ENCODE measurements at regions not wholly inside any gene's neighbourhood (a gene's known extent, or its start where the extent isn't known, plus 50 kb on each side); places are given as distances from the start of the nearest gene placed in this dataset.

DNA sequence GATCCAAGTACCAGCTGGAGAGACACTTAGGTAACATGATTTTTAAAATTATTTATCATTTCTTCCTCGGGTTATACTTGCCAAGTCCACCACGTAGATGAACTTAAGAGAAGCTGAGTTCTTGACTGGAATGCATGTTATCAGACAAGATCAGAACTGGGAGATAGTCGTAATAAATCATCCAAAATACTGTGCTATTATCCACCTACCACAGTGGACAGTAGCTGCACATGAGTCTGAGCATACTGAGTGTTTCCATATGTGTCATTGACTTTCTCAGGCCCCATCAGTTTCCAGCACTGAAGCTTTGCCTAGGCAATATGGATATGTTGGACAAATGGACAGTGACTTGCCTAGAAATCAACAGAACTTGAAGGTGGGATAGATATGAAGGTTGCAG is 77.9 kb upstream of the RRP15 start:
- in situ Hi-C loops (cut with HindIII; ENCODE audit: low pct_unique_long_range_greater_than_20kb, low sequenced_read_pairs) = no loop called here
- no peak for DNase-seq (ENCODE audit: low read depth)

DNA sequence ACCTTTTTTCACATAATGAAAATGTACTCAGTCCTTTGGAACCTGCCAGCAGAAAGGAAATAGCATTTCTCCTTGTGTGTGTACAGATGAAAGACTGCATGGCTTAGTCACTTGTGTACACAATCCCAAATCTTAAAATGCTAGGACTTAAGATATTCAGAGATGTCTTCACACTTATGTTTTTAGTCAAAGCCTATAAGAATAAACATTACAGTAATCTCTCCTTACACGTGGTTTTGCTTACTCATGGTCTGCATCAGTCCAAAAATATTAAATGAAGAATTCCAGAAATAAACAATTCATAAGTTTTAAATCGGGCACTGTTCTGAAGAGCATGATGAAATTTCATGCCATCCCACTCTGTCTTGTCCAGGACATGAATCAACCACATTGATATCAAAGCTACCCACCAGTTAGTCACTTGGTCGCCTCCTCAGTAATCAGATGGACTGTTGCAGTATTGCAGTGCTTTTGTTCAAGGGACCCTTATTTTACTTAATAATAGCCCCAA is 75.7 kb upstream of the RRP15 start:
- in situ Hi-C loops (cut with HindIII; ENCODE audit: low pct_unique_long_range_greater_than_20kb, low sequenced_read_pairs) = no loop called here
- no peak for DNase-seq (ENCODE audit: low read depth)

- in situ Hi-C loops (cut with HindIII; ENCODE audit: low pct_unique_long_range_greater_than_20kb, low sequenced_read_pairs) = no loop called here
- DNase-seq (ENCODE audit: low read depth) = no peak
Measured at GRCh38 chr1:218211241-218211640, 73.9 kb upstream of the RRP15 start.

DNA sequence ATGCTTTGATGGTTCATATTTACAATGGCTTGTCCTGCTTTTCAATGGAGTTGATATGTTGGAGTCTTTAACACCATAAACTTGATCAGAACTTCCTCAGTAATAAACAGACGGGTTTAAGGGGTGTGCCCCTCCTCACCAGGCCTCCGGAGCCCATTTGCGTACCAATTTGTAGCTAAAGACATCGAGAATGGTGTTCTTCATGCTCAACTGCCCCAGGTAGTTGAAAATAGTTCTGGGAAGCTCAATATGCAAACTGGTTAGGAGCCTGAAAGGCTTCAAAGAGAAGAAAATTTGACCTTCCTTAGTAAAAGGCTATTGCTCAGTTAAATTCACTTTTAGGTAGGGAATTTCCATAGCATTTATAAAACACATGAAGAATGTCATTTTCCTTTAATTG is 68.1 kb upstream of the RRP15 start:
- no peak for DNase-seq (ENCODE audit: low read depth)

GRCh38 chr1:218219460-218219859 is 65.6 kb upstream of the RRP15 start:
- in situ Hi-C loops (cut with HindIII; ENCODE audit: low pct_unique_long_range_greater_than_20kb, low sequenced_read_pairs) = no loop called here
- no peak for DNase-seq (ENCODE audit: low read depth)

More for the DNA sequence above, 68.1 kb upstream of the RRP15 start:
- in situ Hi-C loops (cut with HindIII; ENCODE audit: low pct_unique_long_range_greater_than_20kb, low sequenced_read_pairs) = no loop called here

- no peak for DNase-seq (ENCODE audit: low read depth)
- in situ Hi-C loops (cut with HindIII; ENCODE audit: low pct_unique_long_range_greater_than_20kb, low sequenced_read_pairs) = no loop called here
Measured at GRCh38 chr1:218224101-218224500, 61.0 kb upstream of the RRP15 start.

- DNase-seq (ENCODE audit: low read depth) = no peak
- in situ Hi-C loops (cut with HindIII; ENCODE audit: low pct_unique_long_range_greater_than_20kb, low sequenced_read_pairs) = no loop called here
Measured at GRCh38 chr1:218226005-218226404, 59.1 kb upstream of the RRP15 start.
